AG09319 (cell line): ENCODE measurements at regions not wholly inside any gene's neighbourhood (a gene's known extent, or its start where the extent isn't known, plus 50 kb on each side); places are given as distances from the start of the nearest gene placed in this dataset.

Experiments used
- DNase-seq: peaks from one replicate; pipeline ENCODE4 v3.0.0-alpha.2; 2010; ENCODE audit warnings: low read depth; ENCODE audit errors: extremely low read depth
- CTCF ChIP-seq: IDR thresholded peaks from 2 replicates; pipeline ENCODE4 v1.5.1; 2011; ENCODE audit warnings: low read depth, mild to moderate bottlenecking, inconsistent platforms, low read length, moderate library complexity

GRCh38 chr2:235191978-235192377 is 240.2 kb downstream of the SH3BP4 start:
- DNase-seq = no peak
- TF ChIP-seq CTCF = no peak

GRCh38 chr2:235194351-235194750 is 242.5 kb downstream of the SH3BP4 start:
- DNase-seq = no peak
- TF ChIP-seq CTCF = no peak

GRCh38 chr2:235194836-235195235 is 243.0 kb downstream of the SH3BP4 start:
- no peak for DNase-seq
- no peak for TF ChIP-seq CTCF

- no peak for TF ChIP-seq CTCF
These were observed 244.1 kb downstream of the SH3BP4 start for GRCh38 chr2:235195921-235196320.

GRCh38 chr2:235199128-235199527 is 247.3 kb downstream of the SH3BP4 start:
- no peak for TF ChIP-seq CTCF
- no peak for DNase-seq

More at GRCh38 chr2:235195921-235196320, 244.1 kb downstream of the SH3BP4 start:
- no peak for DNase-seq

- no peak for TF ChIP-seq CTCF
- DNase-seq = no peak
These were observed 248.4 kb downstream of the SH3BP4 start for GRCh38 chr2:235200216-235200615.

- no peak for DNase-seq
These were observed 249.9 kb downstream of the SH3BP4 start for GRCh38 chr2:235201756-235202155.

More at GRCh38 chr2:235201756-235202155, 249.9 kb downstream of the SH3BP4 start:
- TF ChIP-seq CTCF = no peak
